DMS114 treated with DMSO at 0.1 percent for 48 hours (cell line): ENCODE measurements at regions not wholly inside any gene's neighbourhood (a gene's known extent, or its start where the extent isn't known, plus 50 kb on each side); places are given as distances from the start of the nearest gene placed in this dataset.

Experiments used
- DNase-seq: peaks from one replicate; lab custom pipeline; 2025; ENCODE audit not compliant: unreplicated experiment; lab: John Stamatoyannopoulos, UW

GRCh38 chrX:147693511-147693910 is 218.2 kb upstream of the FMR1 start:
- no peak for DNase-seq

GRCh38 chrX:147699061-147699460 is 212.7 kb upstream of the FMR1 start:
- DNase-seq, result no peak

- DNase-seq, result no peak
Measured at GRCh38 chrX:147710301-147710700, 201.4 kb upstream of the FMR1 start.

- DNase-seq, result no peak
Measured at GRCh38 chrX:147733369-147733768, 178.3 kb upstream of the FMR1 start.

- DNase-seq, result no peak
Measured at GRCh38 chrX:147735364-147735763, 176.4 kb upstream of the FMR1 start.

GRCh38 chrX:147736045-147736444 is 175.7 kb upstream of the FMR1 start:
- no peak for DNase-seq

GRCh38 chrX:147737690-147738089 is 174.0 kb upstream of the FMR1 start:
- no peak for DNase-seq

- no peak for DNase-seq
Measured at GRCh38 chrX:147738265-147738664, 173.5 kb upstream of the FMR1 start.

GRCh38 chrX:147739196-147739595 is 172.5 kb upstream of the FMR1 start:
- no peak for DNase-seq

- no peak for DNase-seq
Measured at GRCh38 chrX:147741776-147742175, 169.9 kb upstream of the FMR1 start.

- DNase-seq, result no peak
Measured at GRCh38 chrX:147749308-147749707, 162.4 kb upstream of the FMR1 start.

GRCh38 chrX:147757750-147758149 is 154.0 kb upstream of the FMR1 start:
- DNase-seq, result no peak

GRCh38 chrX:147763131-147763530 is 148.6 kb upstream of the FMR1 start:
- no peak for DNase-seq

GRCh38 chrX:147764868-147765267 is 146.9 kb upstream of the FMR1 start:
- no peak for DNase-seq

GRCh38 chrX:147770858-147771257 is 140.9 kb upstream of the FMR1 start:
- no peak for DNase-seq

GRCh38 chrX:147776988-147777387 is 134.7 kb upstream of the FMR1 start:
- no peak for DNase-seq

GRCh38 chrX:147779173-147779572 is 132.5 kb upstream of the FMR1 start:
- no peak for DNase-seq

GRCh38 chrX:147781844-147782243 is 129.9 kb upstream of the FMR1 start:
- DNase-seq, result no peak

GRCh38 chrX:147788641-147789350 is 122.9 kb upstream of the FMR1 start:
- DNase-seq, result no peak

GRCh38 chrX:147800663-147801062 is 111.1 kb upstream of the FMR1 start:
- no peak for DNase-seq

- DNase-seq, result peak; percentile 0
Measured at GRCh38 chrX:147803948-147804347, 107.8 kb upstream of the FMR1 start.

GRCh38 chrX:147811803-147812202 is 99.9 kb upstream of the FMR1 start:
- no peak for DNase-seq

- no peak for DNase-seq
Measured at GRCh38 chrX:147827070-147827469, 84.6 kb upstream of the FMR1 start.
